HG03378 (cell line): ENCODE measurements at regions not wholly inside any gene's neighbourhood (a gene's known extent, or its start where the extent isn't known, plus 50 kb on each side); places are given as distances from the start of the nearest gene placed in this dataset.
"Not testable (repeated sequence)": the region's sequence is repeated elsewhere in the genome, so short reads cannot be mapped to it uniquely, and the experiment has no call there.

Experiments used
- ATAC-seq: cut with Tn5 transposase; IDR thresholded peaks from one replicate; pipeline ENCODE4 v1.9.1; 2021; ENCODE audit warnings: mild to moderate bottlenecking, moderate library complexity; ENCODE audit not compliant: unreplicated experiment

DNA sequence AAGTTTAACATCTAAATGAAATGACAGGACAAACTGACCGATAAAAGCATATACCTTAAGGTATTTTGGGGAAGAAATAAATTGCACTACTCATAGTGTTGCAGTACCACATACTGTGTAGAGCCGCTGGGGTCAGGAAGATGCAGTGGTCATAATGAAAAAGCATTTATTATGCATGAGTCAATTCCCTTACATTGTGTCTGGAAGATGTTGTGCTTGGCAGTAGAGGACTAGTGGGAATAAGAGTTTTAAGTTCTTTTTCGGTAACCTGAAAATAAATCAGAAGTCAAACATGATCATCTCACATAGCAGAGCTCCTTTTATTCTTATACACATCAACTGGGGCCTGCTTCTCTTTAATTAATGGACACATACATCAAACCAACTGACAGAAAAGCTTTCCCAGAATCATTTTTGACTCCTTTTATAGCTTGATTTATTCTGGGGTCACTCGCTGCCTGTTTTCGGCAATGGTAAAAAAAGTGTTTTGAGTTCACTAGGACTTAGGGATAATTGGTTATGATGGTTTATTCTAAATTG is 262.5 kb upstream of the CHD1 start:
- ATAC-seq: no peak

DNA sequence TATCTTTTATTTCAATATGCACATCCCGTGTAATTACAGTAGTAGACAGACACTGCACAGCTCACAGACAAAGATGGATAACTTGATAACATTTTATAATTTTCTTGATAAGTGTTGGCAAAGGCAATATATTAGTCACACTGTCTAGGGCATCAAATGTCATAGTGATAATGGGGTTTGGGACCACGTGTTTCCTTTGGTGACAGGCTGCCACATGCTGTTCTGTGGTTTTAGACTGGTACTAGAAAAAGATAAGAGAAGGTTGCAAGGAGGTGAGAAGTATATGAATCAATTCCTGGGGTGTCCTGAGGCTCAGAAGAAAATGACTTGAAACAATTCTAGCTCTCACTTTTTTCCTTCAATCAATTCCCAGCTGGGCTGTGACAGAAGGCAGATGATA is 258.8 kb upstream of the CHD1 start:
- ATAC-seq: no peak

DNA sequence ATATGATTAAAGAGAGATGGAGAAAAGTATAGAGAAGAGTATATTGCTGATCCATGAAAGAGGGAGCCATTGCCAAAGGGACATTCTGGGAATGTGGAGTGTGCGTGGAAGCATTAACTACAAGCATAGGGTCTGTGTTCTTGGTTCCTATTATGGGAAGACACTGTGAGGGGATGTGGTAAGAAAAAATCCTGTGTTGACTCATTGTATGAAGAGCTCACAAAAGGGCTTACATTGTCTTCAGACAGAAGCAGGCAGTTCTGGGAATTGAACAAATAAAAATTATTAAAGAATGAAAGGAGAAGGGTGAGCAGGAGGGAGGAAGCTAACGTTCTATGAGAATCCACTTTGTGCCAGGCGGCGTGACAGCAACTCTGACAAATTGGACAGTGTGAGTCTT is 250.4 kb upstream of the CHD1 start:
- no peak for ATAC-seq

DNA sequence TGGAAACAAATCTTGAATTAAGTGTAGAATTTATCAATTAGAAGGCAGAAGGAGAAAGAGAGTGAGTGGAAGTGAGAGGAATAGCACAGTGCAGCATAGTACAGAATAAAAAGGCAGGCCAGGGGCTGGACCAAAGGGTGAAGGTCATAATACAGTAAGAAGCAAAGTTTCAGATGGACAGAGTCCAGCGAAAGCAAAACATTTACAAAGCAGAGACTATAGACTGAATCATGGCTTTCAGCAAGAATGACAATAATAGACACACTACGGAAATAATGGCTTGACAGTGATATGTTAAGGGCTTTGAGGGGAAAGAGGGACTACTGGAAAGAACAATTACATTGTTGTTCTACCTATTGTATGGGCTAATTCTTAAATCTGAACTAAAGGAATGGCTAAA is 249.0 kb upstream of the CHD1 start:
- no peak for ATAC-seq

DNA sequence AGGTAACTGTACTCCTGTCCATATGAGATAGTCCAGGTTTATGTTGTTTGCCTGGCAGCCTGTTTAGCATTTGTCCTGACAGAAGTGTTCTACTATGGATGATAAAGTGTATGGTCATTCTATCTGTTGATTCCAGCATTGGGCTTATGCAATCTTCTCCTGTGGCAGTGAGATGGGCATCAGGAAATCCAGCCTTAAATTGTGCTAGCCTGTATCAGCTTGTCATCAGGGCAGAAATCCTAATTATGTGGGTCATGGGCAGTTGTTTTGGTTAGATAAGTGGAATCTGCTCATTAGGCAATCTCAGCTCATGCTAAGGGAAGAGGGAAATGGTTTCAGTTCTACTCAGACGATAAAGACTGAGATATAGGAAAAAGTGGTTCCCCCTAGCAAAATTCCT is 247.4 kb upstream of the CHD1 start:
- no peak for ATAC-seq

DNA sequence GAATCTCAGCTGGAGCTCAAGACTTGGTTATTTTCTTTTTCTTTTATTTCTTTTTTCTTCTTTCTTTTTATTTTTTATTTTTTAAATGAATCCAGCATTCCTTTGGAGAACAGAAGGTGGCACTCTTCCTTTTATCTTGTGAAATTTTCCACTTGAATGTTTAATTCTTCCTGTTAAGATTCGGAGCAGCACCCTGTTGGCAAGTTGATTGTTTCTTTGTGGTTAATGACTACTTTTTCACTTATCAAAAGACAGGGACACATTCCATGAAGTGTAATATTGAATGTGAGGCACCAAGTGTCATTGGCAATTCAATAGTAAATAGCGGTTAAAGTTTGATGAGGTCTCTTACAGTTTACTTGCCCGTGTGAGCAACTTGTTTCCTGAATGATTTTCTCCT is 240.5 kb upstream of the CHD1 start:
- no peak for ATAC-seq

DNA sequence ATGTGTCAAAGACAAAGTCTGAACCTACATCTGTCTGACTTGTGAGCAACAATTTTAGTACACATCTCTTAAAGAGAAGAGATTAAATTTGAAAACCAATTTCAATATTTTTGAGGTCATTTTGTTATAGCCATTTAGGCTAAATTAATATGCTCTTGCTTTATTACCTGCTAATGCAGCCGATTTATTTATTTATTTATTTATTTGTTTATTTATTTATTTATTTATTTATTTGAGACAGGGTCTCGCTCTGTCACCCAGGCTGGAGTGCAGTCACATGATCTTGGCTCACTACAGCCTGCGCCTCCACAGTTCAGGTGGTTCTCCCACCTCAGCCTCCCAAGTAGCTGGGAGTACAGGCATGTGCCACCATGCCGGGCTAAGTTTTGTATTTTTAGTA is 232.7 kb upstream of the CHD1 start:
- ATAC-seq: not testable (repeated sequence)

DNA sequence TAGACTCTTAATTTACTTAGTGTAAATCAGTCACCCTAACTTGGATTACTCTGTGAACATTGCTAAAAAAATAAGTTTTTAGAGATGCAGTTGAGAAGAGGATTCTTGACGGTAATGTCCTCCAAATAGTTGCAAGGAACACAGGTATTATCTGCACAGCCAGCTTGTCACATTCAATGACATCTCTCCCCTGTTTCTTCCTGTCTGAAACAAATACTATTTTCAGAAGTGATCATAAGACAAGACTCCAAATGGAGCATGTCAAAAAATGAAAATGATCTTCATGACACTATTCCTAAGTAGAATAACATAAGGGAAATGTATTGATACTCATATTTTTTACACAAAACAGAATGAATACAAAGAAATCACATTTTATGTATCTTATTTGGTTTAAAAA is 227.9 kb upstream of the CHD1 start:
- no peak for ATAC-seq

DNA sequence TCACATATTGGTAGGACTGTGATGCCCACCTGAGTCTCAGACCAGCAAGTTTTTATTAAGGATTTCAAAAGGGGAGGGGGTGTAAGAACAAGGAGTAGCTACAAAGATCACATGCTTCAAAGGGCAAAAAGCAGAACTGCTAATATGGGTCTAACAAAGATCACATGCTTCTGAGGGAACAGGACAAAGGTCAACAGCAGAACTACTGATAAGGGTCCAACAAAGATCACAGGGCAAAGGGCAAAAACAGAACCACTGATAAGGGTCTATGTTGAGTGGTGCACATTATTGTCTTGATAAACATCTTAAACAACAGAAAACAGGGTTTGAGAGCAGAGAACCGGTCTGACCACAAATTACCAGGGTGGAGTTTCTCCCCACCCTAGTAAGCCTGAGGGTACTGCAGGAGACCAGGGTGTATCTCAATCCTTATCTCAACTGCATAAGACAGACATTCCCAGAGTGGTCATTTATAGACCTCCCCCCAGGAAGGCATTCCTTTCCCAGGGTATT is 214.5 kb upstream of the CHD1 start:
- ATAC-seq: not testable (repeated sequence)

DNA sequence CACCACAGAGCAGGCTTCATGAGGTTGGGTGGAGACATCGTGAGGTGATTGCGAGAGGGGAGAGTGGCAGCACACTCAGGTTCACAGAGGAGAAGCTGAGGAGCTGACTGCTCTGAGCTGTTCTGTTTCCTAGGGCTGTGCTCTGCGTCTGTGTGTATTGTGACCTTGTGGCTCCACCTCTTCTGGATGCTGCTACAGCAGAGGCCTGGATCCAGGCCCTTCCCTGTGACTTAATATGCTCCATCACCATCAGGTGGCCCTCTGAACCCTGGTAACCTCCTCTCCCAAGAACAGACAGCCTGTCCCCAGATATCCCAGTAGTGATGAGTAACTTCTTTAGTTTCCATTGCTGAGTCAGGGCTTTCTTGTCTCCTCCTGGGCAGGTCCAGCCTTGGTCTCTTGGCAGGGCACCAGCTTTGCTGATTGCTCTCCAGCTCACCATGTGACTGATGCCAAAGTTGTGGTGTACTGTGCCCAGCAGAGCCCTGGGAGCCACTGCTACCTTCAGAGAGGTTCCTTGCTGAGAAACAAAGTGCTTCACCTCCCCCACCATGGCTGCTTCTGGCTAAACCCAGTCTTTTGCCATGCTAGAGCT is 212.8 kb upstream of the CHD1 start:
- no peak for ATAC-seq

DNA sequence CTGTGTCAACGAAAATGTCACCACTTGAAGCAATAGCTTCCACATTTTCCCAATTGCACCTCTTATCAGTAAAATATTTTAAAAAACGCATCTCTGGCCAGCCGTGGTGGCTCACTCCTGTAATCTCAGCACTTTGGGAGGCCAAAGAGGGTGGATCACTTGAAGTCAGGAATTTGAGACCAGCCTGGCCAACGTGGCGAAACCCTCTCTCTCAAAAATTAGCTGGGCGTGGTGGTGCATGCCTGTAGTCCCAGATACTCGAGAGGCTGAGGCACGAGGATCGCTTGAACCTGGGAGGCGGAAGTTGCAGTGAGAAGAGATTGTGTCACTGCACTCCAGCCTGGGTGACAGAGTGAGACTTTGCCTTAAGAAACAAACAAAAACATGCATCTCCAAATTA is 210.1 kb upstream of the CHD1 start:
- no peak for ATAC-seq

DNA sequence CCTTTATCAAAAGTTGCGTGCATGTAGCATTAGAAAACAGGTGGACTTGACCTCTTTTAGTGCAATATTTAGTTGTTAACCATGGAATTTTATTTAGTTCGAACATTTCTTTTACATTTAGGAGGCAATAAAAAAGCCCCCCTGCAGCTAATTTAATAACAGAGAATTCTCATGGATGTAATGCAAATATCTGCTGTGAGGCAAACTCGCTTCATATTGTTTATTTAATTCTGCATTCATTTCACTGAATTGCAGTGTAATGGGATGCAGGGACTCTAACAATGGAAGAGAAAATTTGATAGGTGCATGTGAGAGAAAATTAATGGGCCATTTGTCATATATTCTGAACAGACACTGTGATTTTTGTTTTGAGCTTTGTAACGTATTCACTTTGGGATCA is 205.1 kb upstream of the CHD1 start:
- ATAC-seq: no peak

DNA sequence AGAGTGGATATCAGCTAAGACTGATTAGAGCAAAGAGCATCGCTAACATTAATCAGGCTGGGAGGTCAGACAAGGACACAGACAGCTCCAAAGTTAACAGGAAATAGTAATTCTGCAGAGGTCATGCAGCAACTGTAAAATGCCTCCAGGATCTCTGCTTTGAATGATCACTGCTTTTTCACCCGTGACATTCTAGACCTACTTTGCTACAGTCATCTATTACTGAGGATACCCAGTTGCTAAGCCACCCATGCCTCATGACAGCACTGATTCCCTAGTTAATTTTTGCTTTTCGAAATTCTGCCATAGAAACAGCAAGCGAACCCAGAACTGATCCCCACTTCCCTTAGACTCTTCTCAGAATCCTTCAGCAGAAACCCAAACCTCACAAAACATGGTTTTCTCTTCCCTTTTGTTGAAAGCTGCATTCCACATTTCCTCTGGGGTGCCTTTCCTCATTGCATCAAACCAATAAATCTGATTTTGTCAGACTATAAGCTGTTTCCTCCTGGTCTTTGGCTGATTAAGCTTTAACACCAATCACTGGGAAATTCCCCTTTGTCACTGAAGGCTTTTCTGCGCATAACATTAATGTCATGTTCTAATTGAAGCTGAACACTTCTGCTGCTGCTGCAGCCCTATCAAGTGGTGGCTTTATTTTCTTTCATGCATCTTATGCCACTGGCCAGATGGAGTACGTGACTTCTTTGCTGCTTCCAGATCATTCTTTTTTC is 201.1 kb upstream of the CHD1 start:
- ATAC-seq: no peak

DNA sequence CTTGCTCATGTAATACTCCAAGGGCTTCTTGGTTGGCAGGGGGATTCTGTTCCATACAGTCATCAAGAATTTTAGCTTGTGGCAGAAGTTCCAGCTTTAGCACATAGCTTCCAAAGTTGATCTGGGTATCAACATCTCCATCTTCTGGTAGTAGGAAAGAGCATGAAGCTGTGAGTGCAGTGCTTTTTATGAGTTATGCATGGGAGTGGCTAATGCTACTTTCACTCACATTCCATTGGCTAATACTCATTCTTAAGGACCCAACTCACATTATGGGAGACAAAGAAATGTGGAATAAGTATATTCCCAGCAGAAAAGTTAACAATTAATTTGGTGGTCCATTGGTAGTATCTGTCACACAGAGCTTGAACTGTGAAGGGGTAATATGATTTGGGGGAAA is 194.2 kb upstream of the CHD1 start:
- ATAC-seq: no peak

DNA sequence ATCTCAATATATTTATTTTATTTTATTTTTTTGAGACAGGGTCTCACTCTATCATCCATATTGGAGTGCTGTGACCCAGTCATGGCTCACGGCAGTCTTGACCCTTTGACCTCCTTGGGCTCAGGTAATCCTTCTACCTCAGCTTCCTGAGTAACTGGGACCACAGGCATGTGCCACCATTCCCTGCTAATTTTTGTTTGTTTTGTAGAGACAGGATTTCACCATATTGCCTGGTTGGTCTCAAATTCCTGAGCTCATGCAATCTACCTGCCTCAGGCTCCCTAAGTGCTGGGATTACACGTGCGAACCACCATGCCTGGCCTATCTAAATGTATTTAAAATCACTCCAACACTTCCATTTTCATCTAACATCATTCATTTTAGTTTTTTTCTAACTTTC is 190.5 kb upstream of the CHD1 start:
- ATAC-seq: no peak

DNA sequence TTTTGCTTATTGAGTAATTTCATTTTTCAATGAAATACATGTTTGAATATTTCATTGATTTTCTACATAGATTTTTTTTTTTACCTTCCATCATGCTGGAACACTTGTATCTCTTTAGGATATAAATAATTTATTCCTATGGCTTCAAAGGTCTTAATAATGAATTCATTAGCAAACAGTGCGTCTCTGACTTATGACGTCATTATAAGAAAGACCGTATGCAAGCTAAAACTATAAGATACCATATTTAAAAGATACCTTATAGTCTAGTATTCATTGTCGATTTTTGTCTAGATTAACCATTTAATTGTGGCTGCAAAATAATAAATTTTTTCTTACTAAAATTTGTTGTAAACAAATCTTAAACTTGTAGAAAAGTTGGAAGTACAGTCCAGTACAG is 187.7 kb upstream of the CHD1 start:
- no peak for ATAC-seq

DNA sequence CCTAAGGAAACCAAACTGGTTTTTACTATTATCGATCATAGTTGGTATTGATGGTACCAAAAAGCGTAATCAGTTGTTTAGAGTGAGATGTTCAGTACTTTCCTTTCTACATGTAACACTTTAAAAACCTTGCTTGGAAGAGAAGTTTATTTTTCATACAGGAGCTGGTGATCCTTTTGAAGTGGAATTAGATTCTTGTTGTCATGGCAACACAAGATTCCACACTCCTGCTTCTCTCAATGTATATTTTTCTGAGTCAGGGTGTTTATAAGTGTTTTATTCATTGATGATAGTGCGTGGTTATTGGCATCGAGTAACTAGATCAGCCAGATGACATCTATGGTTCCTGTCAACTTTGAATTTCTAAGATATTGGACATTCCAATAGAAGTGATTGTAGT is 181.1 kb upstream of the CHD1 start:
- no peak for ATAC-seq

DNA sequence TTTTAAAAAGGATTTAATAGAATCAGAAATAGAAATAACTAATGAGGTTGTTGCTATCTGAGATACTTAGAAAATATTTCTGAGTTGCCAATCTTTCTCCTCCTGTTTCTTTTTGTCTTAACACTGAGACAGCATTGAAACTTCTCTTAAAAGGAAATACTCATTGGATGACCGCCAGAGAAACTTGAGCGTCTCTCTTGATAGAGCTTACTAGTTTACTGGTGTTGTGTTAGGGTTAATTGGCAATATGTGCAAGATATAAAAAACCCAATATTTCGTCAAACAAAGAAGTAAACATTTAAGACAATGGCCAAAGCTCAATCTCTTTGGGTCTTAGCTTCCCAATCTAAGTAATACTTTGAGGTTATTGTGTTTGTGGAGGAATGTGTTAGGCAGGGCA is 176.4 kb upstream of the CHD1 start:
- no peak for ATAC-seq

DNA sequence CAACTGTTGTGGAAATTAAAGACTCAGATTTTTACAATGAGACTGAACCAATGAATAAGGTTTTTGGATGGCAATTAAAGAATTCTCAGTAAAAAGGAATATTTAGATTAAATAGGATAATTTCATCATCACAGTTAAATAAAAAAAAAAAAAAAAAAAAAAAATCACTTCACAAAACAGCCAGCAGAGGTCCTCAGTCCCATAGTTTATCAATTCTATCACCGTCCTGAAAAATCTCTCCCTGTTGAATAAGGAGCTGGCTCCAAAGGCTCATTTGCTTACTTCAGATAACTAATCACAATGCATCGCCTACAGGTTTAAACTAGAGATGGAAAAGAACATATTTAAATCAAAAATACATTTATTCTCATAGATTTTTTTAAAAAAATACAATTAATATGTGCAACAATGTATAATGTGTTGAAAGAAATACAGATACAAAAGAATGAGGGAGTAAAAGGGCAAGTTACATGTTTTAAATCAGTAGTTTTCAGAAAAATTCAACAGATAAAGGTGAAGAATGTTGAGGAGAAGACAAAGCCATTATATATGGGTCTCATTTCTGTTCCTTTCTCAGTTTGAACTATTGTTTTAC is 175.8 kb upstream of the CHD1 start:
- peak; percentile 45 for ATAC-seq

DNA sequence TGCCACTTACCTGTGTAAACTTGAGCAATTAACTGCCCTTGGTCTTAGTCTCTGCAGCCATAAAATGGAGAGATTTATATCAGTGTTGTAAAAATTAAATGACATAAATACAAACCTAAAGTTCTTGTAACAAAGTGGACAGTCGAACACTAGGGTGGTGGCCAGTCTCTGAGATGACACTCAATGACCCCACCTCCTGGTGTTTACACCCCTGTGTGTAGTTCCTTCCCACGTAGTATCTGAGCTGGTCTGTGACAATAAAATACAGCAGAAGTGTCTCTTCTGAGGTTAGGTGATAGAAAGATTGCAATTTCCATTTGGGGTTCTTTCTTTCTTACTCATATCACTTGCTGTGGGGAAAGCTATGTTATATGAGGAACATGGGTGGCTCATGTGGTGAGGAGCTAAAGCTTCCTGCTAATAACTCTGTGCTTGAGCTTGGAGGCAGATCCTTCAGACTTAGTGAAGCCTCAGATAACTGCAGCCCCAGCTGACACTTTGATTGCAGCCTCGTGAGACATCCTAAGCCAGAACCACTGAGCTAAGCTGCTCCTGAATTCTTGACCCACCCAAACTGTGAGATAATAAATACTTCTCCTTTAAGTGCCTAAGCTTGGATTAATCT is 173.4 kb upstream of the CHD1 start:
- no peak for ATAC-seq

DNA sequence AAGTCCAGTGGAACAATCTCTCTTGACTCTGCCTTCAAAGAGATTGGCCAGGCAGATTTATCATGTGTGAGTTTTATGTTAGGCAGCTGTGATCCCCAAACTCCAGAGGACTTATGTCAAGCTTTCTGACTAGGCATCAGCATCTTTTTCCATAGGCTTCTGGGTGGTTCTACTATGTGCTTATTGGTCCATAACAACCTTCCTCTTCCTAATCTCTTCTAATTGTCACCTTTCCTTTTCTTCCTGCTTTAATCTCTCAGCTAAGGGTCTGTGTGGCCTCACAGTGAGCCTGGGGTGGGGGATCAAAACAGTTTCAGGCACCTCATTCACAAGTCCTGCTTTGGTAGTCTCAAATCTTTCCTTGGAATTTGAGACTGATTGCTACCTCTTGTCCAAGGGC is 170.9 kb upstream of the CHD1 start:
- no peak for ATAC-seq
